ENCODE measurements at regions not wholly inside any gene's neighbourhood (a gene's known extent, or its start where the extent isn't known, plus 50 kb on each side); places are given as distances from the start of the nearest gene placed in this dataset.

DNA sequence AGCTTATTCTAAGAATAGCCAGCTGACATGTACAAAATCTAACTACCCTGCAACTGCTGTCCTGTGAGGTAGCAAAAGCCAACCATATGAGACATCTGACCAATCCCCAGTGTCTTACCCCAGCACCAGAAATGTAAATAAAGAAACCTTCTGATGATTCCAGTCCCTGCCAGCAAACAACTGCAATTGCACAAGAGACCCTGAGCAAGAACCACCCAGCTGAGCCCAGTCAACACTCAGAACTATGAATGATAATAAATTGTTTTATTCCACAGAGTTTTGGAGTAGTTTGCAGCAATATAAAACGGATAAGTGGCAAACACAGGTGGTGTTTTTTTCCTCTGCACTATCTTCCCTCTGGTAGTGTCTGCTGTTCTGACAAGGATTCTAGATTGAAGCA, 94.9 kb downstream of the ERCC5 start:
- intact Hi-C loops (cut with micrococcal nuclease) = no loop called here
- DNase-seq = no peak
- no peak for ATAC-seq

DNA sequence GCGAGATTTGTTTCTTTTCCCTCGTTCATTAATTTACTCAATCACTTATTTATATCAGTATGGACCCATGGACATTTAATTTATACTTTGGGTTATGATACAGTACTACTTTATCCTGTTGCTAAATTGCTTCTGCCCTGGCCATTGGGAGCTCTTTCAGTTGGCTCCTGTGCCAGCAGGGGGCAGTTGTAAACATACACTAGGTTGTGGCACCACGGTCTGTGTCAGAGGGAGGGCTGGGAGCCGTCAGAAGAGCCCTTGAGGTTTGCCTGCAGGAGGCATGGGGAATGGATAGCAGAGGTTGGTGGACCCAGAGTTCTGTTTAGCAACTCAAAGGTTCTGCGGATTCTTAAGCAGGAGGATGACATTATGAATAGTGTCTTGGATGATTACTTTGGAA, 94.3 kb downstream of the ERCC5 start:
- no peak for DNase-seq
- ATAC-seq = no peak
- intact Hi-C loops (cut with micrococcal nuclease) = no loop called here

DNA sequence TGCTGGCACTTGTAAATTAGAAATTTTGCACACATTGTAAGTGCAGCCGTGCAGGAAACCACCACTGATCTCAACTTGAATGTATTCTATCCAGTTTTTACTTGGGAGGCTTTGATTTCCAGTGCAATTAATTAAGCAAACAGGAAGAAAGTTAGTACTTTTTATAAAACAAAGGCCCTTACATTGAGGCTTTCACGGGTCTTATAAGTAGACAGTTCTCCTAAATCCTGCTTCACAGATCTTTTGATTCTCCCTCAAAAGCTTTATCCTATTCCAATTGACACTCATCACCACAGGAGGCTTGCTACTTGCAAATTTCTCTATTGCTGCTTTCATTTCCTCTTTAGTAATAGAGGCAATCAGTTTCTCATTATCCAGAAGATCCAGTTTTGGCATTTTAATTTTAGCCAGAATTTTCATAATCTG, 90.1 kb downstream of the ERCC5 start:
- intact Hi-C loops (cut with micrococcal nuclease) = no loop called here
- no peak for DNase-seq
- ATAC-seq = no peak

DNA sequence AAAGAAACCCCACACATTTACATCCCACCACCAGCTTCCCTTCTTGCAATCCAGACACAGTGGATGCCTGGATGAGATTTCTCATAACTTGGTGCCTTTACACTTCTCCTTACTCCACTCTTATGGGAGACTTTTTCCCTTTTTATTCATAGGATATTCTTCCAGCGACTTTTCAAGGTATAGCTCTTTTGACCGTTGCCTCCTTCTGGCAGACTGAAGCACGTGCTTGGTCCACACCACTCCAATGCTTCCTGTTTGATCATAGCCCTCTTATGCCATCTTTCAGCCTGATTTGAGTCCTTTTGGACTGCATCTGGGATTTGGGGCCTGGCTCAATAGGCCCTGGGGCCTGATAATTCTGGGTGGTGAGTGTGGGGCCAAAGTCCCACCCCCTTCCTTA, 87.7 kb downstream of the ERCC5 start:
- intact Hi-C loops (cut with micrococcal nuclease) = no loop called here
- ATAC-seq (no peak), DNase-seq (no peak)

DNA sequence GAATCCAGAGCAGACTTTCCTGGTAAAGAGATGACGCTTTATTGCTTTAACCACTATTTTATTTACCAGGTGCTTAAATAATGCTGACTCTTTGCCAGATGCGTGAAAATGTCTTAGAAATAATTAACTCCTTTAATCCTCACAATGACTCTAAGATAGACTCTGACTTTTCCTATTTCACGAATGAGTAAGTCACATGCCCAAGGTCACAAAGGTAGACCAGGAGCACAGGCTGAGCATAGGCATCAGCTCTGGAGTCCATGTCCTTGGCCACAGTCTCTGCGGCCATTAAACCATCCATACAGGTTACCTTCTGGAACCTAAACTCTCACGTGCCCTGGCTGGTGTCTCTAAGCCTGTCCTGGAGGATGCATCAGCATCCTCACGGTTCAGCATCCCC, 87.3 kb downstream of the ERCC5 start:
- DNase-seq = no peak
- ATAC-seq = no peak
- intact Hi-C loops (cut with micrococcal nuclease) = no loop called here

DNA sequence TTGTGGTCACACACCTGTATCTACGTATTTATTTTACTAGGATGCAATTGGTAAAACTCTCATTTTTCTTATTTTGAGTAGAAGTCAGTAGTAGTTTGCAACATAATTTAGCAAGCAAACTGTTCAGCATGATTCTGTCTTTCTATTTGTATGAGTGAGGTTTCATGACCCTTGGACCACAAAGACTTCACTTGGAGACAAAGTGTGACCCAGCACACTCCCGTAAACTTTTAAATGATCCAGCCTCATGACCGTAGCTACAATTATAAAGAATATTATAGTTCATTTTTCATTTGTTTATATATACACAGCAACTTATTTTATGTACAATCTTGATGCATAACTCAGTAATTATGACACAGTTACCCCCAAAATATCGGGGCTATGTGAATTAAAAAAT, 86.5 kb downstream of the ERCC5 start:
- intact Hi-C loops (cut with micrococcal nuclease) = no loop called here

DNA sequence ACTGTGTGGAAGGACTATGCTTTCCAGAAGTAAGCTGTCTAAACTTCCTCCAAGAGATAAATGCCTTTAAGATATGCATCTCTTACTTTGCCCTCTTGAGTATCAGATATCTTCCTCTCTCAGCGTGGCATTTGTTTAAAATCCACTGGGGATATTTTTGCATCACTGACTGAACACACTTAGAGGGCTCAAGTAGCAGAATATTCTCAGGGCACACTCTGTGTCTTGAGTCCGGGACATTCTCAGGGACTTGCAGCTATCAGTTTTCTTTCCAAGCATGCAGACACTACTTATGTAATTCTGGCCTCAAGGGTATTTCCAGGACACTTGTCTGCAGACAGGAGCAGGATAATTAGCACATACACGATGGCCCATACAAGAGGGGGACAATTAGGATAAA, 84.7 kb downstream of the ERCC5 start:
- no peak for DNase-seq
- no peak for ATAC-seq
- intact Hi-C loops (cut with micrococcal nuclease) = no loop called here

More for the DNA sequence above, 86.5 kb downstream of the ERCC5 start:
- ATAC-seq = no peak
- no peak for DNase-seq

DNA sequence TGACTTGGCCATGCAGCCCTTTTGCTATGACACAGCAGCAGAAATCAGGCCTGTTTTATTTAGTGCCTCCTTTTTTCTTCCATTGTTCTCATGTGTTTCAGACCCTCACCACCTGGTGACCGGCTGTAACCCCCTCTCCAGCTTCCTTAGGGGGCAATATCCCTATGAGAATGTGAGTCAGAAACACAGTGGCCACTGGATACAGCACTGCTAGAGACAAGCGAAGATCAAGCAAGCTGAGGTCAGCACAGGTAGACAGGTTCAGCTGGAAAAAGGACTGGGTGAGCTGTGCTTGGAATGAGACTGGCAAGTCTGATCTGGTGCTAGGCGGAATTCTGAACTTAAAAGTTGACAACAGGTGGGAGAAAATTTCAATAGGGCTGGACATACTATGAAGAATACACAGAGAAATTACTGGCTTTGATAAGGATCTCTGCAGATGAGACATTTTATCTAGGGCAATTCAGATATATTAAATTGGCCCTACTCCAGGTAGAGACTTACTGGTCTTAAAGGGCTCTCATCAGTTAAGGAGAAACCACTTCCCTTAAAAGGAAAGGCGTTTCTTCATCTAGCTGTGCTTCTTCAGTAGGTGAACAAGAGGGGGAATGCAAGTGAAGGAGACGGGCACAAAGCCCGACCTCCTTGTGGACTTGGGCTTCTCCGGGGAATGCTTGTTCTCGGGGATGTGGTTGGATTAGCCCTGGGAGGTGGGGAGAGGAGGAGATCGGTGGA, 83.3 kb downstream of the ERCC5 start:
- ATAC-seq (no peak), DNase-seq (no peak)
- intact Hi-C loops (cut with micrococcal nuclease) = no loop called here

Measured in left ventricle myocardium superior (tissue), 1 donor.